GM18870 (cell line): ENCODE measurements at regions not wholly inside any gene's neighbourhood (a gene's known extent, or its start where the extent isn't known, plus 50 kb on each side); places are given as distances from the start of the nearest gene placed in this dataset.
"Not testable (repeated sequence)": the region's sequence is repeated elsewhere in the genome, so short reads cannot be mapped to it uniquely, and the experiment has no call there.

Experiments used
- ATAC-seq: cut with Tn5 transposase; IDR thresholded peaks from one replicate; pipeline ENCODE4 v1.9.1; 2021; ENCODE audit warnings: moderate library complexity; ENCODE audit not compliant: unreplicated experiment

DNA sequence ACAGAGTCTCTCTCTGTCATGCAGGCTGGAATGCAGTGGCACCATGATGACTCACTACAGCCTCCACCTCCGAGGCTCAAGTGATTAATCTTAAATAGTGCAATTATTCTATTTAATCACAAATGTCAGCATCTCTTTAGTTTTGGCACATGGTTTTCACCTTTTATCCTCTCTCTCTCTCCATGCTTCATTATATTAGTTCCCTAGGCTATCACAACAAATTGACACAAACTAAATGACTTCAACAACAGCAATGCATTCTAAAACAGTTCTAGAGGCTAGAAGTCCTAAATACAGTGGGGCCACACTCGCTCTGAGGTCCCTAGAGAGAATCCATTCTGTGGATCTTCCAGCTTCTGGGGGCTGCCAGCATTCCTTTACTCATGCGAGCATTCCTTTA is 178.2 kb upstream of the ZNG1F start:
- not testable (repeated sequence) for ATAC-seq

DNA sequence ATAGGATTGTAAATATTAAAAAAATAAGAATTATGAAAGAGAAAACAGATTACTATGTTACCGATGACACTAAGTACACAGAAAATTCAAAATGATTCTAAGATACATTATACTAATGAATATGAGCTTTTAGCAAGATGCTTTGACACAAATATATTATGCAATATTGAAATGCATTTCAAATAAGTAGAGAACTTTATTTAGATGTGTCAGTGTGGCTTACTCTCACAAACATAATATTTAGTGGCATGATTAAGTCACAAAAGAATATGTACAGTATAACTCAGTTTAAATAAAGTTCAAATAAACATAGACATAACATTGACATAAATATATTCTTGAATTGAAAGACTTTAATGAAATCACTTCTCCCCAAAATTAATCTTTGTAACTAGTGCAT is 172.7 kb upstream of the ZNG1F start:
- ATAC-seq, result not testable (repeated sequence)

DNA sequence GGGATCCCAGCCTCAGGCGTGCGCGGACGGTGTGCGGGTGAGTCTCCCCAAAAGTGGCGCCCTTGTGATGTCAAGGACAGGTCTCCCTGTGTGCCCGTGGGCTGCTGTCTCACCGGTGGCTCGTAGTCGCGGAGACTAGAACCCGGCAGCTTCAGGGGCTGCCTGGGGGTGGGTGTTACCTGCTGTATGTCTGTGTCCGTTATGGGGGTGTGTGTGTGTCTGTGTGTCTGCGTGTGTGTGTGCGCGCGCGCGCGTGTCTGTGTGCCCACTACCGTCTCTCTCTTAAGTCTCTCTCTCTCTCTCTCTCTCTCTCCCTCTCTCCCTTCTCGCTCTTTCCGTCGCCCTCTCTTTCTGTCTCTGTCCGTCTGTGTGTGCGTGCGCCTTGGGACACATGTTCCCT is 170.0 kb upstream of the ZNG1F start:
- not testable (repeated sequence) for ATAC-seq

DNA sequence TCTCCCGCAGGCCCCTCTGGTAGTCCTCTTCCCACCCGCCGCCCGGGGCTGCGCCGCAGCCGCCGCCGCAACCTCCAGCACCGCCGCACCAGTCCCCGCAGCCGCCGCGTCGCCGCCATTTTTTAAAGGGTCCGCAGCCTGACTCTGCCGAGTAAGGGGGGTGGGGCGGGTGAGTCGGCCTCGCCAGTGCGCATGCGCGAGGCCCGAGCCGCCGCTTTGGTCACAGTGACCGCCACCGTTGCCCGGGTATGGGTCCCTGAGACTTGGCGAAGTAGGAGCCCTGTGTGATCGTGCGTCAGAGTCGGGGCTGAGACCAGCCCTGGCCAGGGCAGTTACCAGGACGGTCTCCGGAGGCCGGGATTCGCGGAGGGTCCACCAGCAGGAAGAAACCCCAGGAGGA is 169.6 kb upstream of the ZNG1F start:
- ATAC-seq, result not testable (repeated sequence)

DNA sequence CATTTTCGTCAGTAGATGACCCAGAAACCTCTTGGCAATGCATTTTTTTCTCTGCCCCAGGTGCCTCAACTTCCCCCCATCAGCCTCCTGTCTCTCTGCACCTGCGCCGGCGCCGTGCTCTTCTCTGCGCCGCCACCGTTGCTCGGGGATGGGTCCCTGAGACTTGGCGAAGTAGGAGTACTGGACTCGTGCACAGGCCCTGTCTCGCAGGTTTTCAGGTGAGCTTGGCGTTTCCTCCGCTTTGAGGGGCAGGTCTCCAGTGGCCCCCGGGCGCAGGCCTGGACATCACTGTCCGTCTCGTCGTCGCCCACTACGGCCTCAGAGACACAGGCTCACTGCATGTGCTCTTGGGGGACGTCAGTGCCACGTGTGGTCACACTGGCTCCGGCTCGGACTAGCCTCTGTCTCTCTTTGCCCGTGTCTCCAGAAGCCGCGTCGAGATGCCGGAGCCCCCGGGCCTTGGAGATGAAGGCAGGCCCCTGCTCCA is 168.8 kb upstream of the ZNG1F start:
- not testable (repeated sequence) for ATAC-seq

- not testable (repeated sequence) for ATAC-seq
Observed at GRCh38 chr9:41357350-41357748, 168.2 kb upstream of the ZNG1F start.

- ATAC-seq, result not testable (repeated sequence)
Observed at GRCh38 chr9:41356588-41357349, 167.7 kb upstream of the ZNG1F start.

DNA sequence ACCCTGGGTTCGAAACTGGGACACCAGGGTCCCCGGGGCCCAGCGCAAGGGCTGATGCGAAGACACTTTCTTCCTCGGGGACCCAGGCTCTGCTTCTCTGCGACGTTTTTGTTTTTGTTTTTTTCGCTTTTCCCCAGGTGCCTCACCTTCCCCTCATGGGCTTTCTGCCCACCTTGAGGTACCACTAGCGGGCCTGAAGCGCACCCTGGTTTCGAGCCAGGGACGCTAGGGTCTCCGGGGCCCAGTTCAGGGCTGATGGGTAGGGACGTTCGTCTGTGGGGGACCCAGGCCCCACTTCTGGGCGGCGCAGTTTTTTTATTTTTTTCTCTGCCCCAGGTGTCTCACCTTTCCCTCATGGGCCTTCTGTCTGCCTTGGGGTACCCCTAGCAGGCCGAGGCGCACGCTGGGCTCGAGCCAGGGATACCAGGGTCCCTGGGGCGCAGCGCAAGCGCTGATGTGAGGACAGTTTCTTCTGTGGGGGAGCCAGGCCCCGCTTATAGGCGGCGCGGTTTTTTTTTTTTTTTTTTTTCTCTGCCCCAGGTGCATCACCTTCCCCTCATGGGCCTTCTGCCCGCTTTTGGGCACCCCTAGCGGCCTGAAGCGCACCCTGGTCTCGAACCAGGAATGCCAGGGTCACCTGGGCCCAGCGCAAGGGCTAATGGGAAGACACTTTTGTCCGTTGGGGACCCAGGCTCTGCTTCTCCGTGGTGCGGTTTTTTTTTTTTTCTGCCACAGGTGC is 166.8 kb upstream of the ZNG1F start:
- ATAC-seq, result not testable (repeated sequence)

DNA sequence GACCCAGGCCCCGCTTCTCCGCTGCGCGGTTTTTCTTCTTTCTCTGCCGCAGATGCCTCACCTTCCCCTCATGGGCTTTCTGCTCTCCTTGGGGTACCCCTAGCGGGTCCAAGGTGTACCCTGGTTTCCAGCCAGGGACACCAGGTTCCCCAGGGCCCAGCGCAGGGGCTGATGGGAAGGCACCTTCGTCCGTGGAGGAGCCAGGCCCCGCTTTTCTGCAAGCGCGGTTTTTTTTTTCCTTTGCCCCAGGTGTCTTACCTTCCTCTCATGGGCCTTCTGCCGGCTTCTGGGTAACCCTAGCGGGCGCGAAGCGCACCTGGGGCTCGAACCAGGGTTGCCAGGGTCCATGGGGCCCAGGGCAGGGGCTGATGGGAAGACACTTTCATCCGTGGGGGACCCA is 165.9 kb upstream of the ZNG1F start:
- not testable (repeated sequence) for ATAC-seq

DNA sequence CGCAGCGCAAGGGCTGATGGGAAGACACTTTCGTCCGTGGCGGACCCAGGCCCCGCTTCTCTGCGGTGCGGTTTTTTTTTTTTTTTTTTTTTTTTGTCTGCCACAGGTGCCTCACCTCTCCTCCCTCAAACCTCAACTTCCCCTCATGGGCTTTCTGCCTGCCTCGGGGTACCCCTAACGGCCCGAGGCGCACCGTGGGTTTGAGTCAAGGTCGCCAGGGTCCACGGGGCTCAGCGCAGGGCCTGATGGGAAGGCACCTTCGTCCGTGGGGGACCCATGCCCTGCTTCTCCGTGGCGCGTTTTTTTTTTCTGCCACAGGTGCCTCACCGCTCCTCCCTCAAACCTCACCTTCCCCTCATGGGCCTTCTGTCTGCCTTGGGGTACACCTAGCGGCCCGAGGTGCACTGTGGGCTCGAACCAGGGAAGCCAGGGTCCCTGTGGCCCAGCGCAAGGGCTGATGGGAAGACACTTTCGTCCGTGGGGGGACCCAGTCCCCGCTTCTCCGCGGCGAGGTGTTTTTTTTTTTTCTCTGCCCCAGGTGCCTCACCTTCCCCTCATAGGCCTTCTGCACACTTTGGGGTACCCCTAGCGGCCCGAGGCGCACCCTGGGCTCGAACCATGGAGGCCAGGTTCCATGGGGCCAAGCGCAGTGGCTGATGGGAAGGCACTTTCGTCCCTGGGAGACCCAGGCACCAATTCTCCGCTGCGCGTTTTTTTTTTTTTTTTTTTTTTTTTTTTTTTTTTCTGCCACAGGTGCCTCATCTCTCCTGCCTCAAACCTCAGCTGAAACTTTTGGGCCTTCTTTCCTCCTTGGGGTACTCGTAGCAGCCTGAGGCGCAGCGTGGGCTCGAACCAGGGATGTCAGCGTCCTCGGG is 165.2 kb upstream of the ZNG1F start:
- not testable (repeated sequence) for ATAC-seq

DNA sequence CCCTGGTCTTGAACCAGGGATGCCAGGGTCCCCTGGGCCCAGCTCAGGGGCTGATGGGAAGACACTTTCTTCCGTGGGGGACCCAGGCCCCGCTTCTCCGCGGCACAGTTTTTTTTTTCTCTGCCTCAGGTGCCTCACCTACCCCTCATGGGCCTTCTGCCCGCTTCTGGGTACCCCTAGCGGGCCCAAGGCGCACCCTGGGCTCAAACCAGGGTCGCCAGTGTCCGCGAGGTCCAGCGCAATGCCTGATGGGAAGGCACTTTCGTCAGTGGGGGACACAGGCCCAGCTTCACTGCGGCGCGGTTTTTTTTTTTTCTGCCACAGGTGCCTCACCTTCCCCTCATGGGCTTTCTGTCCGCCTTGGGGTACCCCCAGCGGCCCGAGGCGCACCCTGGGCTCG is 163.9 kb upstream of the ZNG1F start:
- ATAC-seq, result not testable (repeated sequence)

DNA sequence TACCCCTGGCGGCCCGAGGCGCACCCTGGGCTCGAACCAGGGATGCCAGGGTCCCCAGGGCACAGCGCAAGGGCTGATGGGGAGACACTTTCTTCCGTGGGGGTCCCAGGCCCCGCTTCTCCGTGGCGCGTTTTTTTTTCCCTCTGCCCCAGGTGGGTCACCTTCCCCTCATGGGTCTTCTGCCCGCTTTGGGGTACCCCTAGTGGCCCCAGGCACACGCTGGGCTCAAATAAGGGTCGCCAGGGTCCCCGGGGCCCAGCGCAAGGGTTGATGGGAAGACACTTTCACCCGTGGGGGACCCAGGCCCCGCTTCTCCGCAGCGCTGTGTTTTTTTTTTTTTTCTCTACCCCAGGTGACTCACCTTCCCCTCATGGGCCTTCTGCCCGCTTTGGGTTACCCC is 163.3 kb upstream of the ZNG1F start:
- ATAC-seq, result not testable (repeated sequence)

DNA sequence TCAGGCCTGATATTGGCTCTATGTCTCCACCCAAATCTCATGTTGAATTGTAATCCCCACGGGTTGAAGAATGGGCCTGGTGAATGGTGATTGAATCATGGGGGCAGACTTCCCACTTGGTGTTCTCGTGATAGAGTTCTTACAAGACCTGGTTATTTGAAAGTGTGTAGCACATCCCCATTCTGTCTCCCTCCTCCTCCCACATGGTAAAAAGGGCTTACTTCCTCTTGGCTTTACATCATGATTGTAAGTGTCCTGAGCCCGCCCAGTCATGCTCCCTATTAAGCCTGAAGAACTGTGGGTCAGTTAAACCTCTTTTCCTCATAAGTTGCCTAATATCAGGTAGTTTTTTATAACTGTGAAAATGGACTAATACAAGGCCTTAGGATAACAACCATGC is 158.8 kb upstream of the ZNG1F start:
- not testable (repeated sequence) for ATAC-seq

- ATAC-seq, result not testable (repeated sequence)
Observed at GRCh38 chr9:41332562-41332961, 143.4 kb upstream of the ZNG1F start.

GRCh38 chr9:41321277-41321676 is 132.2 kb upstream of the ZNG1F start:
- ATAC-seq, result not testable (repeated sequence)

DNA sequence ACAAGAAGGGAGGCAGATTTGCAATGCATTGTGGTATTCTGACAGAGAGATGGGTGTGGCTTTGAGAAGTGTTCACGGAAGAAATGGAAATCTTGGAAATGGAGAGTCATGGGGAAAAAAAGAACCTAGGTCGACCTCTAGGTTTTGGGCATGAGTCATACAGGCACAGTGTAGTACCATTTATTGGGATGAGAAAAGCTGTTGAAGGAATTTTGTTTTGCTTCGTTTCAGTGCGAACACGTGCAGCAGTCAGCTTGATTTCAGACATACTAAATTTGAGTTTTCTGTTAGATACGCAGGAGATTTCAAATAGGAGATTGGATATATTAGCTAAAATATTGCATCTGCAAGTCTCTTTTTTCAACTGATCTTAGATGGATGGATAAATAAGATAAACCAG is 119.8 kb upstream of the ZNG1F start:
- ATAC-seq, result not testable (repeated sequence)

- ATAC-seq, result not testable (repeated sequence)
Observed at GRCh38 chr9:41285744-41286143, 96.6 kb upstream of the ZNG1F start.

DNA sequence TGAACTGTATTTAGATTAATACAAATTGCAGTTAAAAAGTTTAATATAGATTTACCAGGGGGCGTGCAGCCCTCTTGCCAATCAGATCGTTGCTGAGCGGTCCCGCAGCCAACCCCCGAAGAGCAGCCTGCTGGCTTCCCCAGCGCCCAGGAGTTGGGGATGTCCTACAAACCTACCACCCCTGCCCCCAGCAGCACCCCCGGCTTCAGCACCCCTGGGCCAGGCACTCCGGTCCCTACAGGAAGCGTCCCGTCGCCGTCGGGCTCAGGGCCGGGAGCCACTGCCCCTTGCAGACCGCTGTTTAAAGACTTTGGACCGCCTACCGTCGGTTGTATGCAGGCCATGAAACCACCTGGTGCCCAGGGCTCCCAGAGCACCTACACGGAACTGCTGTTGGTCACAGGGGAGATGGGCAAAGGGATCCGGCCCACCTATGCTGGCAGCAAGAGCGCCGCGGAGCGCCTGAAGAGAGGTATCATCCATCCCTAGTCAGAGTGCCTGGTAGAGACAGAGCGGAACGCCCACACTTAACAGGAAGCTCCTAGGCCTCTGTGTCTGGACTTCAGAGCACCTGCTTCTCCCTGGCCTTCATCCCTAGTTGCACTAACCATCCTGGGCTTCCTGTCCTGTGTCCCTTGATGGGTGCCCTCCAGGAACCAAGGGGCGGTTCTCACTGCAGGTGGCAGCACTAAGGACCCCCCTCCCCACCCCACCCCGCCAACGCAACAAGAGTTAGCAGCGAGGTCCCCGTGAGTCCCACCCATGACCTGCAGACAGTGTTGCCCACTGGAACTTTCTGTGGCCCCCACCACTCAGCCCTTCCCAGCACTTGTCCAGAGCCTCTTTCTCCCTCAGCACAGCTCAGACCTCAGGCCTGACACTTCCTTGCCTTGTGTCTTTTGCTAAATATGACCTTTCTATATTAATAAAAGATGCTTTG is 91.5 kb upstream of the ZNG1F start:
- ATAC-seq, result not testable (repeated sequence)

GRCh38 chr9:41279437-41279836 is 90.3 kb upstream of the ZNG1F start:
- not testable (repeated sequence) for ATAC-seq

DNA sequence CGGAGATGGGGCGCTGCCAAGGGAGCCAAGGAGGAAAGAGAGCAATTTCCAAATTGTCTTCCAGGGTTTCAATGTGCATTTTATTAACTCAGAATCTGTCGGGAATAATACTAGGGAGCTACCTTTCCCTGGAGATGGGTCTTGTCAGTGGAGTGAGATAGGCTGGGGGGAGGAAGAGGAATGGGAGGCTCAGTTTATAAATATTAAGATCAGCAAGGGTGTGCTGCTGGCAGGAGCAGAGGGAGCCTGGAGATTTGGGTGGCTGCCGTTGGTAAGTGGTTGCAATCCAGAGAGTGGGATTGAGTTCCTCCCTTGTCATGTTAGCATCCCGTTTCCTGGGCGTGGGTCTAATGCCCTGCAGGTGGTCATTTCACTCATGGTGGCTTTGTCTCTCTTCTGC is 89.9 kb upstream of the ZNG1F start:
- not testable (repeated sequence) for ATAC-seq
